Neural cell (in vitro differentiated cells): ENCODE measurements at regions not wholly inside any gene's neighbourhood (a gene's known extent, or its start where the extent isn't known, plus 50 kb on each side); places are given as distances from the start of the nearest gene placed in this dataset.

Source experiments
- H2AFZ ChIP-seq: fragments of 200-600, 300-800 bp; sonication (generic), shearing (Covaris generic); 2 replicates; pipeline ENCODE4 v1.6.0; 2014; ENCODE audit warnings: low read depth, mild to moderate bottlenecking, antibody characterized with exemption, low read length, moderate library complexity
- H3F3A ChIP-seq: fragments of 200-600 bp; shearing (Covaris generic); 2 replicates; pipeline ENCODE4 v1.6.1; 2016; ENCODE audit warnings: mild to moderate bottlenecking, moderate library complexity, mixed read lengths, antibody characterized with exemption, low read length; ENCODE audit not compliant: insufficient read depth, poor library complexity, severe bottlenecking
- H3K27ac ChIP-seq: fragments of 200-600, 300-800 bp; sonication (generic), shearing (Covaris generic); 2 replicates; pipeline ENCODE4 v1.5.1; 2014; ENCODE audit warnings: mild to moderate bottlenecking, low read length, moderate library complexity
- H3K27me3 ChIP-seq: fragments of 300-800, 200-600 bp; sonication (generic), shearing (Covaris generic); 2 replicates; pipeline ENCODE4 v1.6.0; 2014; ENCODE audit warnings: mild to moderate bottlenecking, low read depth, low read length, moderate library complexity; ENCODE audit not compliant: insufficient read depth
- H3K36me3 ChIP-seq: fragments of 300-800, 200-600 bp; sonication (generic), shearing (Covaris generic); 2 replicates; pipeline ENCODE4 v1.5.1; 2014; ENCODE audit warnings: mild to moderate bottlenecking, antibody characterized with exemption, low read length, moderate library complexity; ENCODE audit not compliant: insufficient read depth
- H3K4me2 ChIP-seq: fragments of 300-800, 200-600 bp; sonication (generic), shearing (Covaris generic); 2 replicates; pipeline ENCODE4 v1.6.0; 2014; ENCODE audit warnings: mild to moderate bottlenecking, low read length
- H3K4me3 ChIP-seq: fragments of 300-800, 200-600 bp; sonication (generic), shearing (Covaris generic); 2 replicates; pipeline ENCODE4 v1.5.1; 2014; ENCODE audit warnings: mild to moderate bottlenecking, low read length, moderate library complexity
- H3K79me2 ChIP-seq: fragments of 200-600 bp; shearing (Covaris generic); replicated peaks from 2 replicates; pipeline ENCODE4 v1.6.0; 2014; ENCODE audit warnings: mild to moderate bottlenecking, low read length, moderate library complexity; ENCODE audit not compliant: insufficient read depth
- H3K9ac ChIP-seq: fragments of 300-800, 200-600 bp; sonication (generic), shearing (Covaris generic); 2 replicates; pipeline ENCODE4 v1.6.1; 2016; ENCODE audit warnings: mild to moderate bottlenecking, low read length, mixed read lengths
- H3K9me2 ChIP-seq: fragments of 200-600 bp; shearing (Covaris generic); 2 replicates; pipeline ENCODE4 v1.6.1; 2016; ENCODE audit warnings: mild to moderate bottlenecking, low read length, mixed read lengths; ENCODE audit not compliant: insufficient read depth
- H3K9me3 ChIP-seq: fragments of 200-600, 300-800 bp; sonication (generic), shearing (Covaris generic); 2 replicates; pipeline ENCODE4 v1.6.1; 2016; ENCODE audit warnings: mild to moderate bottlenecking, mixed run types, low read length, moderate library complexity, mixed read lengths
- H4K20me1 ChIP-seq: fragments of 200-600 bp; shearing (Covaris generic); 2 replicates; pipeline ENCODE4 v1.6.1; 2016; ENCODE audit warnings: mild to moderate bottlenecking, mixed run types; ENCODE audit not compliant: insufficient read depth
- EP300 ChIP-seq: fragments of 450-650 bp; conservative IDR thresholded peaks from 2 replicates; pipeline ENCODE4 v1.6.1; 2014; ENCODE audit warnings: antibody characterized with exemption, mild to moderate bottlenecking, moderate library complexity; ENCODE audit not compliant: poor library complexity, severe bottlenecking
- EZH2 ChIP-seq: fragments of 200-600, 300-800 bp; shearing (Covaris generic), sonication (generic); IDR thresholded peaks from 2 replicates; pipeline ENCODE4 v1.6.1; 2014; ENCODE audit warnings: antibody characterized with exemption, low read length, borderline replicate concordance, mild to moderate bottlenecking; ENCODE audit not compliant: insufficient read depth, poor library complexity, severe bottlenecking
- MXI1 ChIP-seq: fragments of 450-650 bp; conservative IDR thresholded peaks from 2 replicates; pipeline ENCODE4 v1.6.1; 2014; ENCODE audit warnings: antibody characterized with exemption, mild to moderate bottlenecking; ENCODE audit not compliant: poor library complexity, severe bottlenecking
- POLR2AphosphoS5 ChIP-seq: IDR thresholded peaks from 2 replicates; pipeline ENCODE4 v1.6.1; 2012
- RAD21 ChIP-seq: fragments of 450-650 bp; conservative IDR thresholded peaks from 2 replicates; pipeline ENCODE4 v1.6.1; 2014; ENCODE audit warnings: antibody characterized with exemption, mild to moderate bottlenecking, moderate library complexity
- SMC3 ChIP-seq: fragments of 450-650 bp; conservative IDR thresholded peaks from 2 replicates; pipeline ENCODE4 v1.6.1; 2014; ENCODE audit warnings: antibody characterized with exemption, mild to moderate bottlenecking, moderate library complexity; ENCODE audit not compliant: poor library complexity
- TAF1 ChIP-seq: IDR thresholded peaks from 2 replicates; pipeline ENCODE4 v1.6.1; 2012; ENCODE audit warnings: low read depth
- TF ChIP-seq, protein P1 (sequence below): fragments of 450-650 bp; IDR thresholded peaks from 2 replicates; pipeline ENCODE4 v1.5.1; 2014; ENCODE audit warnings: antibody characterized with exemption, mild to moderate bottlenecking, moderate library complexity; ENCODE audit not compliant: poor library complexity, severe bottlenecking
- TF ChIP-seq, protein P2 (sequence below): IDR thresholded peaks from 2 replicates; pipeline ENCODE4 v1.6.1; 2012; ENCODE audit warnings: borderline replicate concordance

DNA sequence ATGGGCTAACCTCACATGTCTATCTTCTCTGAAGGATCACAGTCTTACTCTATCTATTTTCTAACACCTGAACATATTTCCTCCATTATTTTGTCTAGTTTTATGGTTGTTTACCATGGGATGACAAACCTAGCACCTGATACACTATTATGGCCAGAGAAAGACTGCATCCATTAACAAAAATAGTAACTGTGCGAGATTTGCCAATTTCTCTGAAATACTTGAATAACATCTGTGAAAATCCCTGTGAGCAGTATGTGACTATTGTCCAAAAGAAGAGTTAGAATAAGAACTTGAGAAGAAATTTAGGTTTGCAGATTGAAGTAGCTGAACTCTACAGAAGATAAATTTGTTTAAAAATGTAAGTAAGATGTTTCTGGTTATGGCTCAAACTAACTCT is 142.0 kb upstream of the CDH11 start:
- no peaks in the 10 kb centered on the region for H3K9me2 ChIP-seq
- H3K27ac ChIP-seq, result no peak overlapping the region
- no peaks in the 10 kb centered on the region for H3K9me3 ChIP-seq
- H3F3A ChIP-seq, result no peaks in the 10 kb centered on the region
- no peaks in the 10 kb centered on the region for H3K79me2 ChIP-seq
- no peaks in the 10 kb centered on the region for H3K36me3 ChIP-seq
- H2AFZ ChIP-seq, result no peak overlapping the region
- no peaks in the 10 kb centered on the region for H4K20me1 ChIP-seq
- H3K4me3 ChIP-seq, result no peak overlapping the region
- TF ChIP-seq RAD21 (no peak), POLR2AphosphoS5 (no peak), TAF1 (no peak), SMC3 (no peak), MXI1 (no peak), EZH2 (no peak), EP300 (no peak)
- TF ChIP-seq, protein P1, sequence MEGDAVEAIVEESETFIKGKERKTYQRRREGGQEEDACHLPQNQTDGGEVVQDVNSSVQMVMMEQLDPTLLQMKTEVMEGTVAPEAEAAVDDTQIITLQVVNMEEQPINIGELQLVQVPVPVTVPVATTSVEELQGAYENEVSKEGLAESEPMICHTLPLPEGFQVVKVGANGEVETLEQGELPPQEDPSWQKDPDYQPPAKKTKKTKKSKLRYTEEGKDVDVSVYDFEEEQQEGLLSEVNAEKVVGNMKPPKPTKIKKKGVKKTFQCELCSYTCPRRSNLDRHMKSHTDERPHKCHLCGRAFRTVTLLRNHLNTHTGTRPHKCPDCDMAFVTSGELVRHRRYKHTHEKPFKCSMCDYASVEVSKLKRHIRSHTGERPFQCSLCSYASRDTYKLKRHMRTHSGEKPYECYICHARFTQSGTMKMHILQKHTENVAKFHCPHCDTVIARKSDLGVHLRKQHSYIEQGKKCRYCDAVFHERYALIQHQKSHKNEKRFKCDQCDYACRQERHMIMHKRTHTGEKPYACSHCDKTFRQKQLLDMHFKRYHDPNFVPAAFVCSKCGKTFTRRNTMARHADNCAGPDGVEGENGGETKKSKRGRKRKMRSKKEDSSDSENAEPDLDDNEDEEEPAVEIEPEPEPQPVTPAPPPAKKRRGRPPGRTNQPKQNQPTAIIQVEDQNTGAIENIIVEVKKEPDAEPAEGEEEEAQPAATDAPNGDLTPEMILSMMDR, result no peak
- TF ChIP-seq, protein P2, sequence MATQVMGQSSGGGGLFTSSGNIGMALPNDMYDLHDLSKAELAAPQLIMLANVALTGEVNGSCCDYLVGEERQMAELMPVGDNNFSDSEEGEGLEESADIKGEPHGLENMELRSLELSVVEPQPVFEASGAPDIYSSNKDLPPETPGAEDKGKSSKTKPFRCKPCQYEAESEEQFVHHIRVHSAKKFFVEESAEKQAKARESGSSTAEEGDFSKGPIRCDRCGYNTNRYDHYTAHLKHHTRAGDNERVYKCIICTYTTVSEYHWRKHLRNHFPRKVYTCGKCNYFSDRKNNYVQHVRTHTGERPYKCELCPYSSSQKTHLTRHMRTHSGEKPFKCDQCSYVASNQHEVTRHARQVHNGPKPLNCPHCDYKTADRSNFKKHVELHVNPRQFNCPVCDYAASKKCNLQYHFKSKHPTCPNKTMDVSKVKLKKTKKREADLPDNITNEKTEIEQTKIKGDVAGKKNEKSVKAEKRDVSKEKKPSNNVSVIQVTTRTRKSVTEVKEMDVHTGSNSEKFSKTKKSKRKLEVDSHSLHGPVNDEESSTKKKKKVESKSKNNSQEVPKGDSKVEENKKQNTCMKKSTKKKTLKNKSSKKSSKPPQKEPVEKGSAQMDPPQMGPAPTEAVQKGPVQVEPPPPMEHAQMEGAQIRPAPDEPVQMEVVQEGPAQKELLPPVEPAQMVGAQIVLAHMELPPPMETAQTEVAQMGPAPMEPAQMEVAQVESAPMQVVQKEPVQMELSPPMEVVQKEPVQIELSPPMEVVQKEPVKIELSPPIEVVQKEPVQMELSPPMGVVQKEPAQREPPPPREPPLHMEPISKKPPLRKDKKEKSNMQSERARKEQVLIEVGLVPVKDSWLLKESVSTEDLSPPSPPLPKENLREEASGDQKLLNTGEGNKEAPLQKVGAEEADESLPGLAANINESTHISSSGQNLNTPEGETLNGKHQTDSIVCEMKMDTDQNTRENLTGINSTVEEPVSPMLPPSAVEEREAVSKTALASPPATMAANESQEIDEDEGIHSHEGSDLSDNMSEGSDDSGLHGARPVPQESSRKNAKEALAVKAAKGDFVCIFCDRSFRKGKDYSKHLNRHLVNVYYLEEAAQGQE, result no peak
- no peak overlapping the region for H3K9ac ChIP-seq
- H3K27me3 ChIP-seq, result no peaks in the 10 kb centered on the region
- H3K4me2 ChIP-seq, result no peak overlapping the region

DNA sequence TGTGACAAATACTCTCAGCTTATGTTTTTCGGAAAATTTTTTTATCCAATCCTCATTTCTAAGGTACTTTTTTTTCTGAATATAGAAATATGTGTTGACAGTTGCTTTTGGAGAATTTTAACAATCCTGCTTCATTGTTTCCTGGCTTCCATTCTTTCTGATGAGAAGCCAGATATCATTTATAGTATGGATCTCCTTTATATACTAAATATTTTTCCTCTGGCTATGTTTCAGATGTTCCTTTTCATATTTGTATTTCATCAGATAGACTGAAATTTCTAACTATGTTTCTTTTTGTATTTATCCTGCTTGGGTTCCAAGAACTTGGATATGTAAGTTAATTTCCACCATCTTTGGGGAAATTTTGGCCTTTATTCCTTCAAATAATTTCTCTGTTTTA is 138.9 kb upstream of the CDH11 start:
- Histone ChIP-seq H3K9ac (no peak overlapping the region), H4K20me1 (no peaks in the 10 kb centered on the region), H3K9me2 (no peaks in the 10 kb centered on the region), H3K36me3 (no peaks in the 10 kb centered on the region), H2AFZ (no peak overlapping the region), H3F3A (no peaks in the 10 kb centered on the region), H3K27me3 (no peaks in the 10 kb centered on the region), H3K27ac (no peak overlapping the region), H3K4me2 (no peak overlapping the region), H3K4me3 (no peak overlapping the region), H3K79me2 (no peaks in the 10 kb centered on the region), H3K9me3 (no peaks in the 10 kb centered on the region)
- TF ChIP-seq TAF1 (no peak), EP300 (no peak), RAD21 (no peak), MXI1 (no peak), EZH2 (no peak), POLR2AphosphoS5 (no peak), SMC3 (no peak)
- TF ChIP-seq, protein P1, result no peak
- TF ChIP-seq, protein P2, result no peak
